AG09319 (cell line): ENCODE measurements at regions not wholly inside any gene's neighbourhood (a gene's known extent, or its start where the extent isn't known, plus 50 kb on each side); places are given as distances from the start of the nearest gene placed in this dataset.

Experiments used
- DNase-seq: peaks from one replicate; pipeline ENCODE4 v3.0.0-alpha.2; 2010; ENCODE audit warnings: low read depth; ENCODE audit errors: extremely low read depth
- CTCF ChIP-seq: IDR thresholded peaks from 2 replicates; pipeline ENCODE4 v1.5.1; 2011; ENCODE audit warnings: low read depth, mild to moderate bottlenecking, inconsistent platforms, low read length, moderate library complexity

GRCh38 chr3:153023896-153024295, 138.1 kb upstream of the RAP2B start:
- TF ChIP-seq CTCF, result no peak
- DNase-seq, result no peak

- DNase-seq, result no peak
- peak; percentile 55 for TF ChIP-seq CTCF
These were observed 136.0 kb upstream of the RAP2B start for GRCh38 chr3:153026026-153026425.

- TF ChIP-seq CTCF, result no peak
- no peak for DNase-seq
These were observed 133.6 kb upstream of the RAP2B start for GRCh38 chr3:153028381-153028780.

GRCh38 chr3:153029350-153029749, 132.7 kb upstream of the RAP2B start:
- DNase-seq, result no peak
- TF ChIP-seq CTCF, result no peak

- TF ChIP-seq CTCF, result no peak
- DNase-seq, result no peak
These were observed 129.1 kb upstream of the RAP2B start for GRCh38 chr3:153032891-153033290.

GRCh38 chr3:153036846-153037245, 125.2 kb upstream of the RAP2B start:
- DNase-seq, result no peak
- no peak for TF ChIP-seq CTCF

GRCh38 chr3:153038367-153038766, 123.7 kb upstream of the RAP2B start:
- no peak for TF ChIP-seq CTCF
- DNase-seq, result no peak
